DOHH2 (cell line): ENCODE measurements at regions not wholly inside any gene's neighbourhood (a gene's known extent, or its start where the extent isn't known, plus 50 kb on each side); places are given as distances from the start of the nearest gene placed in this dataset.

Experiments used
- CTCF ChIP-seq: fragments of 200-600 bp; sonication (generic); IDR thresholded peaks from one replicate; pipeline ENCODE4 v1.5.1; 2014; ENCODE audit warnings: antibody characterized with exemption, mild to moderate bottlenecking, low read depth, low read length; ENCODE audit not compliant: poor library complexity, severe bottlenecking
- EZH2phosphoT487 ChIP-seq: fragments of 200-600 bp; sonication (generic); IDR thresholded peaks from 2 replicates; pipeline ENCODE4 v1.6.1; 2017; ENCODE audit warnings: borderline replicate concordance, mild to moderate bottlenecking, antibody characterized with exemption, low read length, moderate library complexity, mixed read lengths

GRCh38 chr1:87796471-87796901, 467.8 kb downstream of the LMO4 start:
- TF ChIP-seq CTCF (no peak), EZH2phosphoT487 (no peak)
